Activated naive CD4-positive, alpha-beta T cell treated with anti-CD3 and anti-CD28 coated beads, Interleukin-2, amount 10 ng/mL, durations not matched to agents 7 days and 5 days (primary cell): ENCODE measurements at regions not wholly inside any gene's neighbourhood (a gene's known extent, or its start where the extent isn't known, plus 50 kb on each side); places are given as distances from the start of the nearest gene placed in this dataset.

Source experiments
- CTCF ChIA-PET: fragments of 350-600 bp; sonication (Branson Sonifier 250); formaldehyde crosslinking; loops from one replicate; lab custom pipeline; 2021; ENCODE audit warnings: antibody characterized with exemption; lab: Charles Lee
- DNase-seq: peaks from one replicate; pipeline ENCODE4 v3.0.0-alpha.2; 2020
- H3K27ac Mint-ChIP-seq: one replicate; pipeline ENCODE4 v1.8.0; 2021; ENCODE audit warnings: mild to moderate bottlenecking, moderate library complexity, mixed read lengths
- H3K27me3 Mint-ChIP-seq: one replicate; pipeline ENCODE4 v1.8.0; 2021; ENCODE audit warnings: mild to moderate bottlenecking, mixed read lengths
- H3K36me3 Mint-ChIP-seq: one replicate; pipeline ENCODE4 v1.8.0; 2021; ENCODE audit warnings: mixed read lengths
- H3K4me1 Mint-ChIP-seq: one replicate; pipeline ENCODE4 v1.8.0; 2021; ENCODE audit warnings: mixed read lengths
- H3K4me3 Mint-ChIP-seq: one replicate; pipeline ENCODE4 v1.8.0; 2021; ENCODE audit warnings: mild to moderate bottlenecking, moderate library complexity, mixed read lengths
- H3K9me3 Mint-ChIP-seq: one replicate; pipeline ENCODE4 v1.8.0; 2021; ENCODE audit warnings: mixed read lengths

GRCh38 chr9:17969232-17969631 lies 390.4 kb downstream of the SH3GL2 start:
- no peaks in the 10 kb centered on the region for H3K4me1 Mint-ChIP-seq
- H3K4me3 Mint-ChIP-seq, result no peak overlapping the region
- H3K27me3 Mint-ChIP-seq, result no peaks in the 10 kb centered on the region
- DNase-seq, result no peak
- H3K9me3 Mint-ChIP-seq, result no peaks in the 10 kb centered on the region
- no peaks in the 10 kb centered on the region for H3K36me3 Mint-ChIP-seq
- CTCF ChIA-PET, result interaction anchor here (0.6 kb wide), 1 partner anchor 987 kb away, joined by 4 read pairs; no protein-coding TSS in a partner anchor
- H3K27ac Mint-ChIP-seq, result no peak overlapping the region

GRCh38 chr9:17970277-17970676 lies 391.4 kb downstream of the SH3GL2 start:
- no peaks in the 10 kb centered on the region for H3K4me1 Mint-ChIP-seq
- no peak overlapping the region for H3K4me3 Mint-ChIP-seq
- no peak for DNase-seq
- CTCF ChIA-PET, result no interaction called here
- H3K27me3 Mint-ChIP-seq, result no peaks in the 10 kb centered on the region
- peaks cover 2% of the 10 kb centered on the region for H3K9me3 Mint-ChIP-seq
- H3K36me3 Mint-ChIP-seq, result no peaks in the 10 kb centered on the region
- no peak overlapping the region for H3K27ac Mint-ChIP-seq

DNA sequence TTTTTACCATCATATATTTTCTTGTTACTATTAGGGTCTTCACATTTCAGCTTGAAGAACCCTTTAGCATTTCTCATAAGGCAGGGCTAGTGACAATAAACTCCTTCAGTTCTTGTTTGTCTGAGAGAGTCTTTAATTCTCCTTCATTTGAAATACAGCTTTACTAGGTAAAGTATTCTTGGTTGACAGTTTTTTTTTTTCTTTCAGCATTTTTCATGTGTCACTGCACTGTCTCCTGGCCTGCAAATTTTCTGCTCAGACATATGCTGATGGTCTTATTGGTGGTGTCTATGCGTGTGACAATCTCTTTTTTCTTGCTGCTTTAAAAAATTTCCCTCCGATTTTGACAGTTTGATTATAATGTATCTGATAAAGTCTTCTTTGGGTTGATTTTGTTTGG lies 399.9 kb downstream of the SH3GL2 start:
- peaks cover 22% of the 10 kb centered on the region for H3K9me3 Mint-ChIP-seq
- H3K27me3 Mint-ChIP-seq, result no peaks in the 10 kb centered on the region
- no peak for DNase-seq
- no peak overlapping the region for H3K27ac Mint-ChIP-seq
- no peak overlapping the region for H3K4me3 Mint-ChIP-seq
- H3K4me1 Mint-ChIP-seq, result no peaks in the 10 kb centered on the region
- CTCF ChIA-PET, result no interaction called here
- H3K36me3 Mint-ChIP-seq, result no peaks in the 10 kb centered on the region

GRCh38 chr9:17986595-17986994 lies 407.7 kb downstream of the SH3GL2 start:
- no peaks in the 10 kb centered on the region for H3K27me3 Mint-ChIP-seq
- no peaks in the 10 kb centered on the region for H3K9me3 Mint-ChIP-seq
- CTCF ChIA-PET, result no interaction called here
- no peaks in the 10 kb centered on the region for H3K4me1 Mint-ChIP-seq
- DNase-seq, result no peak
- H3K4me3 Mint-ChIP-seq, result no peak overlapping the region
- H3K36me3 Mint-ChIP-seq, result no peaks in the 10 kb centered on the region
- H3K27ac Mint-ChIP-seq, result no peak overlapping the region

DNA sequence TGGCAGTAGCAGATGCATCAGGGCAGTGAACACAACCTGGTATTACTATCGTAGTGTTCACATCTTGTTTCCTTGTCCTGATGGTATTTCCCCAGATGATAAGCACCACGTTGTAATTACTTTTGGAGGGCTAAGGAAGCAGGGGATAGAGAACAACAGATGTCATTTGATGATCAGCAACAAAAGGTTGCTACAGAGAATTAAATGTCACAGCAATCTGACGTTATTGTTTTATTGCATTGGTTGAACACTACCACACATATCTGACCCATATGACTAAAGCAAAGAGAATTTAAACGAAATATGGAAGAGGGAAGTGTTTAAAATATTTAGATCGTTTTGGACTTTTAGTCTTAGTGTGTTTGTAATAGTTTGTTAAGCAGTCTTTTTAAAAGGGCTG lies 408.3 kb downstream of the SH3GL2 start:
- DNase-seq, result no peak
- Mint-ChIP-seq H3K9me3 (no peaks in the 10 kb centered on the region), H3K27me3 (no peaks in the 10 kb centered on the region), H3K27ac (no peak overlapping the region), H3K4me3 (no peak overlapping the region), H3K4me1 (no peaks in the 10 kb centered on the region), H3K36me3 (no peaks in the 10 kb centered on the region)
- CTCF ChIA-PET, result no interaction called here

DNA sequence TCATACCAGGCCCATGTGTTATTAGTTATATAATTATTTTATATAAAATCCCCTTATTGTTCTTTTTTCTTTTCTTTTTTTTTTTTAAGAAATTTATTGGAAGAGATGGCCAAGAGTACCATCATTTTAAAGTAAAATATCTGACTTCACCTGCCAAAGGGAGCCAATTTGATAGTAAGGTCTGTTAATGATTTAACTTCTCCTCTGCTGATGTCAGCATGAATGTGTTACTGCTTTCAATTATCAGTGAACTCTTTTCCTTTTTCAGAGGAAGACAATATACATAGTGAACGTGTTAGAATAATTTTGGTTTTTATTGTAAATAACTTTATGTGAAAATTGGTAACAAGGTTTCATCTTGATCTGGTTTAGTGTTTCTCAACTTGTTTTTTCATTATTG lies 409.6 kb downstream of the SH3GL2 start:
- H3K9me3 Mint-ChIP-seq, result no peaks in the 10 kb centered on the region
- H3K4me1 Mint-ChIP-seq, result no peaks in the 10 kb centered on the region
- H3K4me3 Mint-ChIP-seq, result no peak overlapping the region
- no peak for DNase-seq
- no peaks in the 10 kb centered on the region for H3K27me3 Mint-ChIP-seq
- no peaks in the 10 kb centered on the region for H3K36me3 Mint-ChIP-seq
- CTCF ChIA-PET, result no interaction called here
- no peak overlapping the region for H3K27ac Mint-ChIP-seq

DNA sequence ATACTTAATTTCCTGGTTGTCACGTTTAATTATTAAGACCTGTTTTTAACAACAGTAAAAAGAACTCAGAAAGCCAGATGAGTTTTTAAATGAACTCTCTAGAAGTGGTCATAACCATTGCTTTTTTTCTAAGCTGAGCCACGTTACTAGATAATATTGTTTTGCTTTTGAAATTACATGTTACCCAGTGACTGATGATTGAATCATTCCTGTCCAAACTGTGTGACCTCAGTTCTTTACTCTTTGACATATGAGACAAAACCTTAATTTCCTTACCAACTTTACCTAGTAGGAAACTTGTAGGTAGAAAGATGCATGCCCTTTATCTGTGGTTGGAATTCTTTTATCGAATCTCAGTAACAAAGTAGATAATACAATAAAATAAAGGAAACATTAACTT lies 411.7 kb downstream of the SH3GL2 start:
- H3K27ac Mint-ChIP-seq, result no peak overlapping the region
- DNase-seq, result no peak
- no peaks in the 10 kb centered on the region for H3K4me1 Mint-ChIP-seq
- H3K9me3 Mint-ChIP-seq, result no peaks in the 10 kb centered on the region
- no peaks in the 10 kb centered on the region for H3K27me3 Mint-ChIP-seq
- no peak overlapping the region for H3K4me3 Mint-ChIP-seq
- CTCF ChIA-PET, result no interaction called here
- H3K36me3 Mint-ChIP-seq, result no peaks in the 10 kb centered on the region

DNA sequence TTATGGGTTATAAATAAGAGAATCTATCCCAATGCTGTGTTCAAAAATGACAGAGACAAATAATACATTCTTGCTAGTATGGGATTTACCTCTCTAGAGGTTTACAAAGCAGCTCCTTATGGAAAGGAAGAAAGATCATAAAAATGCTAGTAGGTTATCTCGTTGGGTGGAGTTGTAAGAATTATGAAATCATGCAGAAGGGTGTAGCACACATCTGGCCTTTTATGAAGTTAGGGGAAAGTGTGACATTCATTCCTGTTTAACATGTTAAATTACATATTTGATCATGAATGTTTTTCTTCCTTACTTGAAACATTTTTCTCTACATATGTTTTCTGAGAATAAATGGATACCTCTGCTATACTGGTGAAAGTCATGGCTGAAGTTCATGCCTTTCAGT lies 414.2 kb downstream of the SH3GL2 start:
- H3K36me3 Mint-ChIP-seq, result no peaks in the 10 kb centered on the region
- H3K4me1 Mint-ChIP-seq, result no peaks in the 10 kb centered on the region
- H3K27ac Mint-ChIP-seq, result no peak overlapping the region
- no peaks in the 10 kb centered on the region for H3K27me3 Mint-ChIP-seq
- no peaks in the 10 kb centered on the region for H3K9me3 Mint-ChIP-seq
- H3K4me3 Mint-ChIP-seq, result no peak overlapping the region
- CTCF ChIA-PET, result no interaction called here
- DNase-seq, result no peak

DNA sequence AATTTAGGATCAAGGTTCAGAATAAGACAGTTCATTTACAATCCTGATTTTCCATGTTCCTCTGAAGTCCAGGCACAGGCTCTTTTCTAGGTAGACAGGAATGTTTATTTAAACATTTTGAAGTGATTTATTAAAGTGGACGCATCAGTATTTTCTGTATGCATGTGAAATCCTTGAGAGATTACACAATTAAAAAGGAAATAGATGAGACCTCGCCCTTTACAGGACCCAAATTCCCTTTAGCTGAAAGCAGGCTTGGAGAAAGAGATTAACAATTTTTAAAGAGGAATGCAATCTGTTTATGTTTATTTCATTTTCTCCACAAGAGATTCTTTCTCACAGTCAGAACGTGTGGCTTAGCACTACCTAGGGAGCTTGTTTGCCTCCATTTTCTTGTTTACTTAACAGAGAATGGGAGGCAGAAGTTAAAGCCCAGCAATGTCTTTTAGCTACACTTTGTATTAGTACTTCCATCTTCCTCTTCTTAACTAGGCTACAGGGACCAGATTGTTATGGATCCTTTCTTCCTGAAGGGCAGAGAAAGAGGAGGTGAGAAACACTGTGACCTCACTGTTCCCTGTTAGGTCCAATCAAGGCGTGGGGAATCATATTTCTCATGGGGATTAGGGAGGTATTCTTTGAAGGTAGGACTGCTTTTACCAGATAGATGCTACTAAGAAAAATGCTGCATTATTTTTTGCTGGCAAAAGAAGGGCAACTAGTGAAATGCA lies 416.0 kb downstream of the SH3GL2 start:
- CTCF ChIA-PET, result no interaction called here
- Mint-ChIP-seq H3K27me3 (no peaks in the 10 kb centered on the region), H3K36me3 (no peaks in the 10 kb centered on the region)

GRCh38 chr9:17996728-17997127 lies 417.9 kb downstream of the SH3GL2 start:
- Mint-ChIP-seq H3K27me3 (no peaks in the 10 kb centered on the region), H3K27ac (no peak overlapping the region), H3K4me1 (no peaks in the 10 kb centered on the region), H3K4me3 (no peak overlapping the region), H3K9me3 (no peaks in the 10 kb centered on the region), H3K36me3 (no peaks in the 10 kb centered on the region)
- CTCF ChIA-PET, result no interaction called here
- no peak for DNase-seq

More for the DNA sequence above, 416.0 kb downstream of the SH3GL2 start:
- Mint-ChIP-seq H3K9me3 (no peaks in the 10 kb centered on the region), H3K27ac (no peak overlapping the region), H3K4me3 (no peak overlapping the region), H3K4me1 (no peaks in the 10 kb centered on the region)
- no peak for DNase-seq

DNA sequence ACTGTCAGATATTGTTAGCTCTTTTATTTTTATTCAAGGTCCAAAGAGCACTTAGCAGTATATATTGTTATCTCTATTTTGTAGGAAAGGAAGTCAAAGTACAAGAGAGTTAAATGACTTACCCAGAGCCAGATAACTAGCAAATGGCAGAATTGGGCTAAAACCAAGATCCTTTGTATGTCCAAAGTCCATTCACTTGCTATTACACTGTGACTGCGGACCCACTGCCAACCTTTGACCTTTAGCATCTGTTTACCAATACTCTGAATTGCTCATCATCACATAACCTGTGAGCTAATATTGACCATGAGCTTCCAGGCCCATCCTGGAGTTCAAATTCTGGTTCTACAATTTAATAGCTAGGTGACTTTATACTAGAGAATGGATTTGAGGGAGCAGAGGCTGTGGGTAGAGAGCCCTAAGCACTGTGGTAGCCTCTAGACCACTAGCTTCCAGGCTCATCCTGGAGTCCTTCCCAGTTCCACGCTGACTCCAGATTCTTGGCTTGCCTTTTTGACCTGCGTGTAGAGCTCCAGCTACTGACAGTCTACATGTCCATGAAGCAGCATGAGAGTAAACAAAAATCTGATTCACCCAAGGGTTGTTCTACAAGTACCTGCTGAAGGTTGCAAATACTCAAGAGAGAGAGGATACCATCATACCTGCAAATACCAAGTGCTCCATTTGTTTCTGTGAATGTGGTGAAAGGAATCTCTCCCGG lies 424.0 kb downstream of the SH3GL2 start:
- Mint-ChIP-seq H3K4me3 (no peak overlapping the region), H3K27me3 (no peaks in the 10 kb centered on the region), H3K27ac (no peak overlapping the region), H3K36me3 (no peaks in the 10 kb centered on the region), H3K9me3 (no peaks in the 10 kb centered on the region), H3K4me1 (no peaks in the 10 kb centered on the region)
- CTCF ChIA-PET, result no interaction called here
- no peak for DNase-seq

- H3K9me3 Mint-ChIP-seq, result no peaks in the 10 kb centered on the region
- no peak overlapping the region for H3K27ac Mint-ChIP-seq
- H3K4me3 Mint-ChIP-seq, result no peak overlapping the region
- no peaks in the 10 kb centered on the region for H3K36me3 Mint-ChIP-seq
- no peaks in the 10 kb centered on the region for H3K27me3 Mint-ChIP-seq
- H3K4me1 Mint-ChIP-seq, result no peaks in the 10 kb centered on the region
- CTCF ChIA-PET, result no interaction called here
- no peak for DNase-seq
Measured at GRCh38 chr9:18006591-18006990, 427.7 kb downstream of the SH3GL2 start.

- H3K9me3 Mint-ChIP-seq, result no peaks in the 10 kb centered on the region
- H3K4me3 Mint-ChIP-seq, result no peak overlapping the region
- no peaks in the 10 kb centered on the region for H3K4me1 Mint-ChIP-seq
- no peaks in the 10 kb centered on the region for H3K27me3 Mint-ChIP-seq
- CTCF ChIA-PET, result no interaction called here
- no peak for DNase-seq
- no peaks in the 10 kb centered on the region for H3K36me3 Mint-ChIP-seq
- no peak overlapping the region for H3K27ac Mint-ChIP-seq
Measured at GRCh38 chr9:18007621-18008020, 428.8 kb downstream of the SH3GL2 start.

DNA sequence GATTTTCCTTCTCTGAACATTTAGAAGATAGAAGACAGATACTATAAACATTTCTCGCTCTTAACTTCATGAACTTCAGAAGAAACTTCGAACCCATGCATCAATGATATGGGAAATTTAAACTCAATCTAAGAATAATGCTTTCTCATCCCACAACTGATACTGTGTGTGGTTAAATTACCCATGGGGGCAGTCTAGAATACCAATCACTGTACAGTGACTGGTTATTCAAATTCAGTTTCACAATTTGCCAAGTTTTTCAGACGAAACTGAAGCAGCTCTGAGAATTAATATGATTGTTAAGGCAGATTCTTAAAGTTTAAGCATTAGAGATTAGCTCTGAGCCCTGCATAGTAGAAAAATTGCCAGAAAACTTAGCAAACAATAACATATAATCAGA lies 431.0 kb downstream of the SH3GL2 start:
- Mint-ChIP-seq H3K9me3 (no peaks in the 10 kb centered on the region), H3K4me3 (no peak overlapping the region), H3K36me3 (no peaks in the 10 kb centered on the region), H3K27me3 (no peaks in the 10 kb centered on the region), H3K4me1 (no peaks in the 10 kb centered on the region), H3K27ac (no peak overlapping the region)
- DNase-seq, result no peak
- CTCF ChIA-PET, result no interaction called here

GRCh38 chr9:18010492-18010891 lies 431.6 kb downstream of the SH3GL2 start:
- no peak overlapping the region for H3K4me3 Mint-ChIP-seq
- no peaks in the 10 kb centered on the region for H3K36me3 Mint-ChIP-seq
- CTCF ChIA-PET, result no interaction called here
- no peak for DNase-seq
- no peaks in the 10 kb centered on the region for H3K9me3 Mint-ChIP-seq
- H3K4me1 Mint-ChIP-seq, result no peaks in the 10 kb centered on the region
- H3K27ac Mint-ChIP-seq, result no peak overlapping the region
- no peaks in the 10 kb centered on the region for H3K27me3 Mint-ChIP-seq
